HG03571 (cell line): ENCODE measurements at regions not wholly inside any gene's neighbourhood (a gene's known extent, or its start where the extent isn't known, plus 50 kb on each side); places are given as distances from the start of the nearest gene placed in this dataset.

Source experiments
- ATAC-seq: cut with Tn5 transposase; IDR thresholded peaks from one replicate; pipeline ENCODE4 v1.9.1; 2021; ENCODE audit not compliant: unreplicated experiment

DNA sequence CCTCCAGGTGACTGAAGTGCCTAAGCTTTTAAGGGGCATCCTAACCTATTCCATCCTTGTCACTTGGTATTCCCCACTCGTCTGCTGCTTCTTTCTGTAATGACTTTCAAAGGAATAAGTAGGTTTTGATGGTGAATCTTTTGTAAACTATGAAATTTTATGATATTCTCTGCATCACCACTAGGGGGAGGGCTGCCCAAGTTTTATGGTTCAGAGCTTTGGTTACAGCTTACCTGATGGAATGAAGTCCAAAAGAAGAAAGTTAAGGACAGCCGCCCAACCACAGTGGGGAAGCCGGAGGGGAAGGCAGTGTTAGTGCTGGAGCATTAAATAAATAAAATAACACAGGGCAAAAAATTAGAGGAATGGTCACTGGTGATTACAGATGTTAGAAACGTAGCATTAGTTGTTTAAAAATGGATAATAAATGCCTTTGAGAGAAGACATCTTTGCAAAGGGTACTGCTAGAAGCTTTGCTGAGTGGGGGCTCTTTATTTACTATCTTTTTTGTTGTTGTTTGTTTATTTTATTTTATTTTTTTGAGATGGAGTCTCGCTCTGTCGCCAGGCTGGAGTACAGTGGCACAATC is 204.9 kb downstream of the GBA3 start:
- no peak for ATAC-seq

DNA sequence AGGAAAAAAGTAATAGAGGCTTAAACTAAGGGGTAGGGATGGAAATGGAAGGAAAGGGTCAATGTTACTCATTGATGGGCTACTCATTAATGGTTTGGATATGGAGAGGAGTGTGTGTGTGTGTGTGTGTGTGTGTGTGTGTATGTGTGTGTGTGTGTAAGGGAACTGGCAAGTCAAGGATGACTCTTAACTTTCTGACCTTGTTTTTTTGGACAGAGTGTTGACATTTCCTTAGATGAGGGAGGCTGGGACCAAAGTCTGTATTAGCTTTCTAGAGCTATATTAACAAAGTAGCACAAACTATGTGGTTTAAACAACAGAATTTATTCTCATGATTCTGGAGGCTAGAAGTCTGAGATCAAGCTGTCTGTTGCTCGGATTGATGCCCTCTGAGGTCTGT is 202.7 kb downstream of the GBA3 start:
- ATAC-seq: no peak

DNA sequence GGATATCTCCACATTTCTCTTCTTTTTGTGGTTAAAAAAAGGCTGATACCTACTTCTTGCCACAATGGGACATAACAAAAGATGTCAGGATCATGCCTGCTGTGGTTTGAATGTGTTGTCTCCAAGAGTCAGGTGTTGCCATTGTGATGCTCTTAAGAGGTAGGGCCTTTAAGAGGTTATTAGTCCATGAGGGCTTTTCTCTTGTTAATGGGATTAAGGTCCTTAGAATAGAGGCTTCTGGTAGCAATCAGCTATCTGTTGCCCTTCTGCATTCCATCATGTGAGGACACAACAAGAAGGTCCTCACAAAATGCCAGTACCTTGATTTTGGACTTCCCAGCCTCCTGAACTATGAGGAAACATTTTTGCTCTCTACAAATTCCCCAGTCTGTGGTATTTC is 191.4 kb downstream of the GBA3 start:
- ATAC-seq: no peak

DNA sequence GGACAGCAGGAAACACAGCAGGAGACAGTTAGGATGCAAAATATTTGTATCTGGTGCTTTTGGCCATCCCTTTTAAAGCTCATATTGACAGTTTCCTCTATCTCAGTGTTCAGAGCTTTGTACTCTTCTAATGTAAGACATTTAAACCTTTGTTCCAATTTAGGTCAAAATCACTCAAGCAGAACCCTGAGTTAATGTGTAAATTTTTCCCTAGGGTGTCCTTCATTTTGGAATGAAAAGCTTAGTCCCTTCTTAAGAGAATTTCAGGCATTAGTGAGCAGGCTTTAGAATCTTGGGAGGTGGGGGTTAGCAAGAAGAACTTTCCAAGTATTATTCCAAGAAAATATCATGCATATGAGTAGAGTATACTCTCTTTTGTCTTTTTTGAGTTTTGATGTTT is 188.7 kb downstream of the GBA3 start:
- ATAC-seq: no peak

DNA sequence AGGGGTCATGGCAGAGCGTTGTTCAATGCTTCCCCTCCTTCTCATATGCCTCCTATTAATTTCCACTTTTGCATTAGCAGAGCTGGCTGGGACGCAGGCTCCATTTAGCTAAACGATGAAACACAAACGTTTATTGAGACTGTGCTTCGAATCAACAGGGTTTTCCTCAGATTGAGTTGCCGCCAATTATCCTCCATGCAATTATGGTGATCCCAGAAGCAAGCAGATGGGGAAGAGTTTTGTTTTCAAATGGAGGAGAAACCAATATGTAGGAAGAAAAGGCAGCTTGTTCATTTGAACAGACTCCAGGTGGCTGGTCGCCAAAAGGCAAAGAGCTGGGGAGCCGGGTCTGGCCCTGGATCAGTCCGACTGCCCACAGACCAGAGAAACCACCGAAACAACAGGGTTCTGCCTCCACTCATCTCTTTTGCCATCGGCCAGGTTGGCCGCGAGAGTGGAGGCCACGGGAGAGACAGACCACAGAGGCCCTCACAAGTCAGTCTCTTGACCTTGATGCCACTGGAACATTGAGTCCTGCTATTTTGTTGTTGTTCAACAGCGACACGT is 184.8 kb downstream of the GBA3 start:
- no peak for ATAC-seq

DNA sequence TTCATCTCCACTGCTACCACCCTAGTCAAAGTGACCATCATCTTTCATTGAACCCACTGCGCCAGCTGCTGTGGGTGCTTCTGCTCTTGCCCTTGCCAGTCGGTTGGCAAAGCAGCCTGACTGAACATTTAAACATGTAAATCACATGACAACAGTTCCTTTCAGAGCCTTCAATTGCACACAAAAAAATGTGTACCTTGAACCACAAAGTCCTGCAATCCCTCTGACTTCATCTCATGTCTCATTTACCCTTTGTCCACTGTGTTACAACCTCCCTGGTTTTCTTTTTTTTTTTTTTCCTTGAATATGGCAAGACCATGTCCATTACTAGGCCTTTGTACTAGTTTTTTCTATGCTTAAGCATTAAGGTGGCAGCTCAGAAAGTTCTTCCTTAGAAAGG is 183.5 kb downstream of the GBA3 start:
- no peak for ATAC-seq

DNA sequence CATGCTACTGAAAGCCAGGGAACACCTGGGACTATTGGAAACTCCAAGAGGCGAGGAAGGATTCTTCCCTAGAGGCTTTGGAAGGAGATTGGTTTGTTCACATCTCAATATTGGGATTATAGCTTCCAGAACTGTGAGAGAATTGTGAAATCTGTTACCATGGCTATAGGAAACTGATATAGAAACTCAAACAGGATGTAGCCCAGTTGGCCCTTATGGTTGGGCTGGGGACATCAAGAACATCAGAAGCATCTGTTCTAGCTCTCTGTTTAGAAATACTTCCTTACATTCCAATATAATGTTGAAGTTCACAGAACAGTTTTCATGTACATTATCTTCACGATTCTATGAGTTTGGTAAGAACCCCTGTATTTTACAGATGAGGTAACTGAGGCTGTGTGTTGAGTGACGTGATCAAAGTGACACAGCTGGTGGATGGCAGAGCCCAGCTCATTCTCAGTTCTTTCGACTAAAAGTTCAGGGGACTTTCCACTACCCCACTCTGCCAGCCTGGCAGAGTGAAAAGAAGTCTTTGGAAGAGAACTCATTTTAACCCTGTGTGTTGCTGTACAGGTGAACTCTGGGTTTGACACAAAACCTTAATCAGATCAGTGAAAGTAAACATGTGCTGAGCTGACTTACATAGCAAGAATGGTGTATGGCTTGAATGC is 183.0 kb downstream of the GBA3 start:
- ATAC-seq: no peak

DNA sequence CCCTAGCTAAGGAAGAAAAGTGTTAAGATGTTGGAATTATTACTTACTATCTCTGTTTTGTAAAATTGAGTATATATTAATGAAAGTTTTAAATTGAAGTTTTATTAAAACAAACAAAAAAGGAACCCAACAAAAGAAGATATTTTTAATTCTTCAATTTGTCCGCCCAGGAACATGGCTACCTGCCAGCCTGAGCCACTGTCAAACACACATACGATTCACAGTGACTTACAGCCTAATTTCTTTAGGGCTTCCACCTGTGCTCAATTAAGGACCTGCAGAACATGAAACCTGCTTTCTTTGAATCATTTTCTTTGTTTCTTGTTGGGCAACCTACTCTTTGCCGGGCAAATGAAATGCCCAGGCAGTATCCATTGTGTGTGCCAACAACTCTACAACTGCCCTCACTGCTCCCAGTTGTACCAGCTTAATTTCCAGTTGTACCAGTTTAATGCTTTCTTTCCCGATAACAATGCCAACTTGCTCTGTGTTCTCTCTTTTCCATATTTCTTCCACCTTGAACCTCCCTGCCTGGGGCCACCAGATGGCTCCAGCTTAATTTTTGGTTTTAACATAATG is 181.7 kb downstream of the GBA3 start:
- no peak for ATAC-seq

DNA sequence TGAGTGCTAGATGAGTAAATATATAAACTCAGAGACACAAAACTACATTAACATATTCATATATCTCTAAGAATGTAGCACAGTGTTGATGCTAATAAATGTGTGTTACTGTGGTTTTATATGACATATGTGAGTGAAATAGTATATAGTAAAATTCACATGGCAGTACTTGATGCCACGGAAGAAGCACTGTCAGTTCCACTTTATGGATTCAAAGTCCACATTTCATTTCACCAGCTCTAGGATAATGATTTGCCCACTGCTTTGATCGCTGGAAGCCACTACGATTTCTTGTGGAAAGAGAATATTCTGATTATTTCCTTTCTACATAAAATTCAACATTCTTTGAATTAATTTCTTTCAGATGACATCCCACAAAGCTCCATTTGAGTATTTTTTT is 181.2 kb downstream of the GBA3 start:
- no peak for ATAC-seq

DNA sequence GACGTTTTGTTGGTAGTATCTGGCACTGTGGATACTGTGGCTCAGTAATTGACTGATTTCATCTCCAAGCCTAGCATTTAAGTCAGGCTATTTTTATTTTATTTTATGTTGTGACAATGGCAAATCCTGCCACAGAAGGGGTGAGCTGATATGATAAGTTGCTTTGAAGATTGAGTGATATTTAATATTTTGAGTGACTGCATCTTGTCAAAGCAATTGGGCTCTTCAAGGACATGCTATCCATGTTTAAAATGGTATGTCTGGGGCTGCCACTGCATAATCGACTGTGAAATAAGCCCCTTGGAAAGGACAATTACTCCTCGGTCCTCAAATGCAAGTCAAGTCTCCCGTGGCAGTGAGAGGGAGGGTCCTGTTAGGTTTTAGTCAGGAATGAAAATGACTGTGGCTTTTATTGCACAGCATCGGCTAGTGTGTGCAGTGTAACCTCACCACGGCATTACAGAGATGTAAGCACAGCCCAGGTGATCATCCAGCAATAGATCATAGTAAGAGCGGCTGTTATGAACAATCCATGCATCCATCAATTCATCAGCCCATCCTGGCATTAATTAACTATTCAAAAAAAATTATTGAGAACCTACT is 178.2 kb downstream of the GBA3 start:
- no peak for ATAC-seq

DNA sequence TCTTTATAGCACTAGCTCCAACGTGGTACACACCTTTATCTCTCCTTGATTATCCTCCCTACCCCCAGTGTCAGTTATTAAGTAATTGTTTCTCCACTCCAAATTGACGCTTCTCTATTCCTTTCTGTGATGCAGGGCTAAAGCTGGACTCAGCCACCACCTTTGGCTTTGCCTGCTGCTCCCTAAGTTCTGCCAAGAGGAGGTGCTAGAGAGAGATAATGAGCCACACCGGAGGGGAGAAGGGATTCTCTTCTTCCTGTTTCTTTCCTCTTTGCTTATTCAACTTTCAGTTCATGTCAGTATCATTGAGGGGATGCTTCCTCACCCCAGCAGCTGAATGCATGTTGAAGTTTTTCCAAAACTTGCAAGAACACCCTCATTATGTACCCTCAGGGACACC is 176.5 kb downstream of the GBA3 start:
- ATAC-seq: no peak
